Ovary (tissue), 7 donors: ENCODE measurements at regions not wholly inside any gene's neighbourhood (a gene's known extent, or its start where the extent isn't known, plus 50 kb on each side); places are given as distances from the start of the nearest gene placed in this dataset.

Source experiments
- DNase-seq, 5 donors: peaks; one replicate each; pipeline ENCODE4 v3.0.0-alpha.2; 2019 to 2020
- H3K27ac ChIP-seq, 2 donors: fragments of 200-600 bp; one replicate each; pipeline versions ENCODE4 v1.5.1 to v1.8.0; 2019 to 2022
- H3K27me3 ChIP-seq: fragments of 200-600 bp; one replicate; pipeline ENCODE4 v1.8.0; 2022
- H3K36me3 ChIP-seq: fragments of 200-600 bp; sonication (generic); one replicate; pipeline ENCODE4 v1.5.1; 2019
- H3K4me1 ChIP-seq: one replicate; pipeline ENCODE4 v1.8.1; 2013; ENCODE audit warnings: mild to moderate bottlenecking, moderate library complexity; ENCODE audit not compliant: insufficient read depth
- H3K4me3 ChIP-seq: fragments of 200-600 bp; sonication (generic); one replicate; pipeline ENCODE4 v1.5.1; 2017
- H3K9me3 ChIP-seq, 2 donors: fragments of 200-600 bp in 1 of 2; sonication (generic) in 1 of 2; one replicate each; pipeline versions ENCODE4 v1.5.1 to v1.8.1; 2013 to 2019; ENCODE audit warnings: mild to moderate bottlenecking in 1 of 2, moderate library complexity in 1 of 2
- EP300 ChIP-seq: sonication (generic); formaldehyde crosslinking; IDR thresholded peaks from one replicate; pipeline ENCODE4 v1.6.1; 2017; ENCODE audit warnings: antibody characterized with exemption
- POLR2A ChIP-seq: fragments of 450-650 bp; IDR thresholded peaks from one replicate; pipeline ENCODE4 v1.6.1; 2017; ENCODE audit warnings: antibody characterized with exemption, mild to moderate bottlenecking, moderate library complexity
- WGBS, 3 donors: extraction: QIAGEN DNeasy Blood & Tissue Kit in 1 of 3; methylation state at CpG; one replicate each; pipeline versions ENCODE4 v1.1.5 to v1.1.7; 2013 to 2017; 5-methylcytosine and 5-hydroxymethylcytosine counted together
- intact Hi-C, 4 donors: fragments of 100-400 bp; cut with DNase I; formaldehyde crosslinking; loops; one replicate each; pipeline versions ENCODE4 v1.11.0 to v1.15.1; 2022 to 2023
- TF ChIP-seq, protein P1 (sequence below), 3 donors: fragments of 450-650 bp in 2 of 3; fragments of 200-600 bp in 1 of 3; IDR thresholded peaks; one replicate each; pipeline versions ENCODE4 v1.5.1 to v1.8.0; 2016 to 2022; ENCODE audit warnings: antibody characterized with exemption in 3 of 3, mild to moderate bottlenecking in 1 of 3
- donor health status: DM: no; HTN: no; CAD: no; lungs with moderate emphysema.
- donor health status: DM: no; HTN: no; CAD: no.
- donor health status: Bipolar disorder and iron deficiency.
- donor health status: DM: no; HTN: no; CAD: no.
- donor health status: DM: yes; HTN: yes; CAD: no.

DNA sequence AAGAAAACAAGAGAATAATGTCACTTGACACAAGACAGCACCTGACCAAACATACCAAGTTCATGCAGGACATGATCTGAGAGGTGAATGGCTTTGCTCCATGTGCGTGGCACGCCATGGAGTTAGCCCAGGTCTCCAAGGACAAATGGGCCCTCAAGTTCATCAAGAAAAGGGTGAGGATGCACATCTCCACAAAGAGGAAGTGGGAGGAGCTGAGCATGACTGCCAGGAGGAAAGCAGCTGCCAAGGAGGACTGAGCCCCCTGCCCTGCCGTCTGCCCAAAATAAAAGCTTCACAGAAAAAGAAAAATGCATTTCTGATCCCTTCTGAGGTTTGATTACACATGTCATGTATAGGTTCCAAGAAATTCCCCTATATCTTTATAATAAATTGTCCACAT lies 82.0 kb upstream of the TSHZ2 start:
- DNase-seq: no peak
- Histone ChIP-seq H3K4me1 (no peaks in the 10 kb centered on the region), H3K27me3 (no peaks in the 10 kb centered on the region), H3K4me3 (no peak overlapping the region), H3K36me3 (no peaks in the 10 kb centered on the region), H3K27ac (no peak overlapping the region), H3K9me3 (no peaks in the 10 kb centered on the region)
- 67 to 80% (median 76%) methylated on average over 3 of the region's 3 CpGs for WGBS, 3 donors
- TF ChIP-seq, protein P1, sequence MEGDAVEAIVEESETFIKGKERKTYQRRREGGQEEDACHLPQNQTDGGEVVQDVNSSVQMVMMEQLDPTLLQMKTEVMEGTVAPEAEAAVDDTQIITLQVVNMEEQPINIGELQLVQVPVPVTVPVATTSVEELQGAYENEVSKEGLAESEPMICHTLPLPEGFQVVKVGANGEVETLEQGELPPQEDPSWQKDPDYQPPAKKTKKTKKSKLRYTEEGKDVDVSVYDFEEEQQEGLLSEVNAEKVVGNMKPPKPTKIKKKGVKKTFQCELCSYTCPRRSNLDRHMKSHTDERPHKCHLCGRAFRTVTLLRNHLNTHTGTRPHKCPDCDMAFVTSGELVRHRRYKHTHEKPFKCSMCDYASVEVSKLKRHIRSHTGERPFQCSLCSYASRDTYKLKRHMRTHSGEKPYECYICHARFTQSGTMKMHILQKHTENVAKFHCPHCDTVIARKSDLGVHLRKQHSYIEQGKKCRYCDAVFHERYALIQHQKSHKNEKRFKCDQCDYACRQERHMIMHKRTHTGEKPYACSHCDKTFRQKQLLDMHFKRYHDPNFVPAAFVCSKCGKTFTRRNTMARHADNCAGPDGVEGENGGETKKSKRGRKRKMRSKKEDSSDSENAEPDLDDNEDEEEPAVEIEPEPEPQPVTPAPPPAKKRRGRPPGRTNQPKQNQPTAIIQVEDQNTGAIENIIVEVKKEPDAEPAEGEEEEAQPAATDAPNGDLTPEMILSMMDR (IDR thresholded peaks at IDR 0.05): no peak
- TF ChIP-seq EP300 (no peak), POLR2A (no peak)
- intact Hi-C loops: no loop called here

DNA sequence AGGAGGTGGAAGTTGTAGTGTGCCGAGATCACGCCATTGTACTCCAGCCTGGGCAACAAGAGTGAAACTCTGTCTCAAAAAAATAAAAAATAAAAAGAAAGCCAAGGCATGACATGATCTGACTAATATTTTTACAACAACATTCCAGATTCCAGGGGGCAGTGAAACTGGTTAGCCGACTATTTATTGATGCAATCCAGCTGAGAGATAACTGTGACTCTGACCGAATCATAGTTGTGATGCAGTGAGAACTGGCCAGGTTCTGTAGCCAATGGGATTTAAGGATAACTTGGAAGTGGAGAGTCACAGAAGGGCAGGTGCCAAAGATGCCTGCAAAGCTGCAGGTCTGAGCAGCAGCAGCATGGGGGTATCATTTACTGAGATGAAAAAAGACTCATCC lies 82.9 kb upstream of the TSHZ2 start:
- H3K4me3 ChIP-seq: no peak overlapping the region
- H3K9me3 ChIP-seq: no peaks in the 10 kb centered on the region
- H3K4me1 ChIP-seq: no peaks in the 10 kb centered on the region
- no peak overlapping the region for H3K27ac ChIP-seq
- H3K36me3 ChIP-seq: no peaks in the 10 kb centered on the region
- TF ChIP-seq EP300: no peak
- TF ChIP-seq, protein P1 (IDR thresholded peaks at IDR 0.05): no peak
- no peak for TF ChIP-seq POLR2A
- intact Hi-C loops: no loop called here
- no peaks in the 10 kb centered on the region for H3K27me3 ChIP-seq
- DNase-seq: no peak
- 38 to 48% (median 40%) methylated on average over 4 of the region's 4 CpGs for WGBS, 3 donors

DNA sequence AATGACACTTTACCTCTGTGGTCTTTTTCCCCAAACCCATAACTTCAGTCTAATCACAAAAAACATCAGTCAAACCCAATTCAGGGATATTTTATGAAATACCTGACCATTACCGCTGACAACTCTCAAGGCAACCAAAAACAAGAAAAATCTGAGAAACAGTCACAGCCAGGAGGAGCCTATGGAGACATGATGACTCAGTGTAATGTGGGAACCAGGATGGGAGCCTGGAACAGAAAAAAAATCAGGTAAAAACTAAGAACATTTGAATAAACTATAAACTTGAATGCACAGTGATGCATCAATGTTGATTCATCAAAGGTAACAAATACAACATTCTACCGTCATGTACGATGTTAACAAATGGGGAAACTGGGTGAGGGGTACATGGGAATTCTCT lies 84.1 kb upstream of the TSHZ2 start:
- Histone ChIP-seq H3K4me3 (no peak overlapping the region), H3K27ac (no peak overlapping the region), H3K36me3 (no peaks in the 10 kb centered on the region), H3K27me3 (no peaks in the 10 kb centered on the region), H3K4me1 (no peaks in the 10 kb centered on the region), H3K9me3 (no peaks in the 10 kb centered on the region)
- DNase-seq: no peak
- intact Hi-C loops: no loop called here
- 92 to 97% (median 95%) methylated on average over 3 of the region's 3 CpGs for WGBS, 3 donors
- no peak for TF ChIP-seq POLR2A
- TF ChIP-seq, protein P1 (IDR thresholded peaks at IDR 0.05): no peak
- no peak for TF ChIP-seq EP300

DNA sequence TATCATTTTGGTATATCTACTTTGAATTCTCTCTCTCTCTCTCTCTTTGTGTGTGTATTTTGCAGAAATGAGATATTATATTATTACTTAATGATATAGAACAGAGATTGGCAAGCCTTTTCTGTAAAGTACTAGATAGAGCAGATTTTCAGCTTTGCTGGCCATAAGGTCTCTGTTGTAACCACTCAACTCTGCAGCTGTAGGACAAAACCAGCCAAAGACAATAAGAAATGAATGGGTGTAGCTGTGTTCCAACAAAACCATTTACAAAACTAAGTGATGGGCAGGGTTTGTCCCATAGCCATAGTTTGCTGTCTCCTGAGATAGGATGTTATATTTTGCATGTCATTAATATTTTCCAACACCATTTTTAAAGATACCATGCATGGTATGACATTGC lies 91.2 kb upstream of the TSHZ2 start:
- H3K27ac ChIP-seq: no peak overlapping the region
- H3K36me3 ChIP-seq: no peaks in the 10 kb centered on the region
- TF ChIP-seq POLR2A: no peak
- intact Hi-C loops: no loop called here
- no peaks in the 10 kb centered on the region for H3K4me1 ChIP-seq
- H3K4me3 ChIP-seq: no peak overlapping the region
- no peaks in the 10 kb centered on the region for H3K27me3 ChIP-seq
- H3K9me3 ChIP-seq: no peaks in the 10 kb centered on the region
- DNase-seq: no peak

DNA sequence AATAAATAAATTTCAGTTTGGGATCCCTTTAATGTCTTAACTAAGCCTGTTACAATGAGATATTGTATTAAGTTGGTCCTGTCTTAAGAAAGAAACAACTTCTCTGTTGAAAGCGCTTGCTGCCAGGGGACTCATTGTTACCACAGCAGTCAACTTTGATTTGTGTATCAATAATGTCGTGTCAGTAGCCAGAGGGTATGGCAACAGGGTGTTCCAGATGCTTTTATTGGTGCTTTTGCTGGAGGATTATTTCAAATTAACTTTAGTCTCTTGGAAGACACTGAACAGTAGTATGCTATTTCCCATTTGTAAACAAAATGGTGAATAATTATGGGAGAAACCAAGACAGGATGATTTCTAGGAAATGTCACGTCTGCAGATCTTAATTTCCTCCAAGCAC lies 91.9 kb upstream of the TSHZ2 start:
- 57 to 69% (median 64%) methylated on average over 3 of the region's 3 CpGs for WGBS, 3 donors
- no peaks in the 10 kb centered on the region for H3K4me1 ChIP-seq
- intact Hi-C loops: no loop called here

More for the DNA sequence above, 91.9 kb upstream of the TSHZ2 start:
- Histone ChIP-seq H3K9me3 (no peaks in the 10 kb centered on the region), H3K36me3 (no peaks in the 10 kb centered on the region), H3K27ac (no peak overlapping the region), H3K27me3 (no peaks in the 10 kb centered on the region), H3K4me3 (no peak overlapping the region)
- no peak for DNase-seq
- TF ChIP-seq EP300 (no peak), POLR2A (no peak)
- TF ChIP-seq, protein P1 (IDR thresholded peaks at IDR 0.05): no peak
